ENCODE measurements at regions not wholly inside any gene's neighbourhood (a gene's known extent, or its start where the extent isn't known, plus 50 kb on each side); places are given as distances from the start of the nearest gene placed in this dataset.

GRCh38 chr2:145386973-145387372, 867.1 kb upstream of the ZEB2 start:
- TF ChIP-seq CTCF (IDR thresholded peaks at IDR 0.05) (no peak), POLR2A (IDR thresholded peaks at IDR 0.05) (no peak), POLR2AphosphoS5 (IDR thresholded peaks at IDR 0.05) (no peak), EP300 (IDR thresholded peaks at IDR 0.05) (no peak)

Measured in sigmoid colon (tissue), 4 donors.